Mesendoderm (in vitro differentiated cells): ENCODE measurements at regions not wholly inside any gene's neighbourhood (a gene's known extent, or its start where the extent isn't known, plus 50 kb on each side); places are given as distances from the start of the nearest gene placed in this dataset.

Experiments
- DNase-seq: peaks from one replicate; pipeline ENCODE4 v3.0.0; 2013
- H2AK5ac ChIP-seq: 2 replicates; pipeline ENCODE4 v1.6.1; 2013; ENCODE audit warnings: low read length, inconsistent platforms
- H2BK120ac ChIP-seq: 2 replicates; pipeline ENCODE4 v1.6.1; 2013; ENCODE audit warnings: low read depth, mild to moderate bottlenecking, low read length, moderate library complexity, mixed read lengths
- H2BK15ac ChIP-seq: replicated peaks from 2 replicates; pipeline ENCODE4 v1.6.1; 2013; ENCODE audit warnings: low read depth, mild to moderate bottlenecking, moderate library complexity
- H2BK5ac ChIP-seq: 2 replicates; pipeline ENCODE4 v1.6.1; 2013; ENCODE audit warnings: low read length, inconsistent platforms
- H3K18ac ChIP-seq: 2 replicates; pipeline ENCODE4 v1.6.1; 2013; ENCODE audit warnings: mild to moderate bottlenecking, low read length, mixed read lengths
- H3K23ac ChIP-seq: one replicate; pipeline ENCODE4 v1.6.1; 2013; ENCODE audit warnings: low read length
- H3K27ac ChIP-seq: 2 replicates; pipeline ENCODE4 v1.5.1; 2013; ENCODE audit warnings: low read depth, mild to moderate bottlenecking, inconsistent platforms, low read length, moderate library complexity
- H3K27me3 ChIP-seq: 2 replicates; pipeline ENCODE4 v1.6.1; 2013; ENCODE audit warnings: low read length, control low read depth, mild to moderate bottlenecking, inconsistent platforms; ENCODE audit not compliant: insufficient read depth, poor library complexity
- H3K36me3 ChIP-seq: 2 replicates; pipeline ENCODE4 v1.6.1; 2013; ENCODE audit warnings: low read length, inconsistent platforms; ENCODE audit not compliant: control insufficient read depth, insufficient read depth
- H3K4ac ChIP-seq: one replicate; pipeline ENCODE4 v1.6.1; 2013; ENCODE audit warnings: low read depth, mild to moderate bottlenecking, low read length, moderate library complexity
- H3K4me1 ChIP-seq: 2 replicates; pipeline ENCODE4 v1.6.1; 2013; ENCODE audit warnings: low read depth, low read length, inconsistent platforms; ENCODE audit not compliant: control insufficient read depth
- H3K4me2 ChIP-seq: 2 replicates; pipeline ENCODE4 v1.6.1; 2013; ENCODE audit warnings: low read length
- H3K4me3 ChIP-seq: 2 replicates; pipeline ENCODE4 v1.5.1; 2013; ENCODE audit warnings: mild to moderate bottlenecking, low read length
- H3K56ac ChIP-seq: one replicate; pipeline ENCODE4 v1.6.1; 2013; ENCODE audit warnings: low read length
- H3K79me1 ChIP-seq: 2 replicates; pipeline ENCODE4 v1.6.1; 2013; ENCODE audit warnings: low read length, inconsistent platforms
- H3K79me2 ChIP-seq: 2 replicates; pipeline ENCODE4 v1.6.1; 2013; ENCODE audit warnings: mild to moderate bottlenecking, low read length; ENCODE audit not compliant: control insufficient read depth, insufficient read depth
- H3K9ac ChIP-seq: 2 replicates; pipeline ENCODE4 v1.6.1; 2013; ENCODE audit warnings: low read length, inconsistent platforms
- H4K5ac ChIP-seq: one replicate; pipeline ENCODE4 v1.6.1; 2013; ENCODE audit warnings: low read length
- H4K8ac ChIP-seq: one replicate; pipeline ENCODE4 v1.6.1; 2013; ENCODE audit warnings: low read depth, mild to moderate bottlenecking, control low read depth, low read length, moderate library complexity
- WGBS: extraction: QIAGEN DNeasy Blood & Tissue Kit; methylation state at CpG from one replicate; pipeline ENCODE4 v1.1.7; 2013; ENCODE audit warnings: low lambda C conversion rate, missing lambda C conversion rate; ENCODE audit not compliant: insufficient coverage; ENCODE audit errors: extremely low coverage; 5-methylcytosine and 5-hydroxymethylcytosine counted together

DNA sequence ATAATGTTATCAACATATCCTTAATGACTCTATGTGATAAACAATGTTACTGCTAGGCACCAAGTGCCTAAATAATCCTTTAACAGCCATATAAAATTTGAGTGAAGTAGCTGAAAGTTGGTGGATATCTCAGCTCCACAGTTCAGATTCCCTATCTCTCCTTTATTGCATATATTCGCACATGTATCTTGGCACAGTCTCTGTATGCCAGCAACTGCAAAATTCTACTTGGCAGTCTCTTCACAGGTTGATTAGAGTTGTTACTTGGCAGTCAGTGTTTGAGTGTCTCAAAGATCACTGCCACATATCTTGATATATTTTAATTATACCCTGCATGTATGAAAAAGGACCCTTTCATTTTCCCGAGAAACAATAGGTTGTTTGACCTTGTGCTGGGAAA lies 879.3 kb downstream of the OLFM4 start:
- Histone ChIP-seq H3K36me3 (no peaks in the 10 kb centered on the region), H3K4me2 (no peak overlapping the region), H3K9ac (no peak overlapping the region), H3K23ac (no peak overlapping the region), H4K5ac (no peak overlapping the region), H4K8ac (no peak overlapping the region), H3K4me1 (peaks cover 3% of the 10 kb centered on the region), H3K27ac (no peak overlapping the region), H3K79me1 (no peaks in the 10 kb centered on the region), H2BK120ac (no peak overlapping the region), H3K18ac (no peak overlapping the region), H2BK15ac (no peak overlapping the region), H3K4me3 (no peak overlapping the region), H3K79me2 (no peaks in the 10 kb centered on the region), H3K4ac (no peak overlapping the region), H2BK5ac (no peak overlapping the region), H3K27me3 (no peaks in the 10 kb centered on the region), H2AK5ac (no peak overlapping the region), H3K56ac (no peak overlapping the region)
- WGBS = no CpG with 5 or more reads among the region's 2 CpGs
- peak; percentile 23 for DNase-seq

DNA sequence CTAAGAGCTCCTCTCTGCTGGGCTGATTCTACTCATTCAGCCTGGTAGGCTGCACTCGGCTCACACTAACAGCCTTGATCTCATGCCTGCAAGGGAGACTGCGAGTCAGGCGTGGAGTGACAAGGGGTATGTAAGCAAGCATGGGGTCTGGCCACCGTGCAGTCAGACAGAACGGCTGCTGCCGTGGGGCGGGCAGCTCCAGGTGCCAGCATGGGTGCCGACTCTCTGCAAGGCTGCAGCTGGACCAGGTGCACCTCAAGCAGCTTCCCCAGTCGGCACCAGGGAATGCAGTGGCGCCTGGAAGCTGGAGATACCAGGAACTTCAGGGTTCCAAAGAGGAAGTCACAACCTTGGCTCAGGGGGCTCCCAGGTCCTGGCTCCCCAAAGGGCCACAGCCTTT lies 892.3 kb downstream of the OLFM4 start:
- Histone ChIP-seq H2BK15ac (no peak overlapping the region), H3K27me3 (no peaks in the 10 kb centered on the region), H3K56ac (no peak overlapping the region), H3K23ac (no peak overlapping the region), H3K4ac (no peak overlapping the region), H2AK5ac (no peak overlapping the region), H3K4me2 (no peak overlapping the region), H3K27ac (no peak overlapping the region), H2BK5ac (no peak overlapping the region), H4K8ac (no peak overlapping the region), H3K79me1 (no peaks in the 10 kb centered on the region), H3K4me3 (no peak overlapping the region), H3K4me1 (no peaks in the 10 kb centered on the region), H3K79me2 (no peaks in the 10 kb centered on the region), H3K18ac (no peak overlapping the region), H4K5ac (no peak overlapping the region), H2BK120ac (no peak overlapping the region), H3K9ac (no peak overlapping the region), H3K36me3 (no peaks in the 10 kb centered on the region)
- WGBS = no CpG with 5 or more reads among the region's 10 CpGs
- no peak for DNase-seq

DNA sequence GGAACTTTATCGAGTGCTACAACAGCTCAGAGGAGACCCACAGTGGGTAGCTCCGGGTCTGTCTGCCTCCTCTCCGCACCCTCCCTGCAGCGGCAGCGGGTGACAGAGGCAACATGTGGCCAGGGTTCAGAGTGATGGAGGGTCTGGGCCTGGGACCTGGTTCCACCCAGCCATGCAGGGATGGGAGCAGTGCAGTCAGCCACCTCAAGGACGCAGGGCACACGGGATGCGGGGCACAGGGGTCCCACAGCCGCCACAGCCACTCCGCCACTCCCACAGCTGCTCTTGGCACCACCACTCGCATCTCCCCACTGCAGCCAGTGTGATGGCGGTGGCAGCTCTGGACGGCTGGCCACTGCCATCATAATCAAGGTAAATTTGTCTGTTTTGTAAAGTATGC lies 892.9 kb downstream of the OLFM4 start:
- Histone ChIP-seq H3K36me3 (no peaks in the 10 kb centered on the region), H2BK15ac (no peak overlapping the region), H3K56ac (no peak overlapping the region), H3K23ac (no peak overlapping the region), H3K79me2 (no peaks in the 10 kb centered on the region), H2AK5ac (no peak overlapping the region), H4K5ac (no peak overlapping the region), H2BK120ac (no peak overlapping the region), H3K27ac (no peak overlapping the region), H3K4me1 (no peaks in the 10 kb centered on the region), H3K9ac (no peak overlapping the region), H3K4ac (no peak overlapping the region), H4K8ac (no peak overlapping the region), H2BK5ac (no peak overlapping the region), H3K18ac (no peak overlapping the region), H3K4me3 (no peak overlapping the region), H3K79me1 (no peaks in the 10 kb centered on the region), H3K4me2 (no peak overlapping the region), H3K27me3 (no peaks in the 10 kb centered on the region)
- no peak for DNase-seq
- WGBS = no CpG with 5 or more reads among the region's 13 CpGs

DNA sequence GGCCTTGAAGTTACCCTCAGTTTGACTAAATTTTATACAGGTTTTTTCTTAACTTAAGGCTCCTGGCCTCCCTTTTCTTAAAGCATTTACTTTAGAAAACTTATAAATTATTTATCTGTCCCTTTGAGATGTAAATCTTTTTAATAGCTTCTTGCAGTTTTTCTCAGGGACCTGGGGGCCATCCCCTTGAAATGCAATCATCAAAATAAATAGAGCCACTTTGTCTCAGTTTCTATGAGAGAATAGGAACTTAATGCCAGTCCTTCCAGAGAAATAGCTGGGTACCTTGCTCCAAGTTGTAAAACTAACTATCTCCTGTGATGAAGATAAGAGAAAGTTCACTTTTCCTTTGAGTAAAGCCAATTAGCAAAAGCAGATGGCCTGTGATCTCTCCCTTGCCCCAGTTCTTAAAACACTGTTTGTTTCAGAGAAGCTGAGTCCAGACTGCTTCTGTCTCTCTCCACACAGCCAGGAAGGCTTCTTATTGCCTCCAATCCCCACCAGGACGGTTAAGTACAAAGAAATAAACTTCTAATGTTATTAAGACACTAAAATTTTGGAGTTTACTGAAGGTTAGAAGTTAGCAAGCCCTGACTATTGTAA lies 913.1 kb downstream of the OLFM4 start:
- H3K9ac ChIP-seq = no peak overlapping the region
- H2AK5ac ChIP-seq = no peak overlapping the region
- H2BK120ac ChIP-seq = no peak overlapping the region
- H3K79me2 ChIP-seq = no peaks in the 10 kb centered on the region
- H3K56ac ChIP-seq = no peak overlapping the region
- no peak overlapping the region for H4K5ac ChIP-seq
- DNase-seq = peak; percentile 74
- no peak overlapping the region for H3K4ac ChIP-seq
- H3K27ac ChIP-seq = no peak overlapping the region
- no peaks in the 10 kb centered on the region for H3K79me1 ChIP-seq
- no peaks in the 10 kb centered on the region for H3K27me3 ChIP-seq
- H3K18ac ChIP-seq = no peak overlapping the region
- no peak overlapping the region for H3K4me2 ChIP-seq
- H3K36me3 ChIP-seq = no peaks in the 10 kb centered on the region
- WGBS = no CpG with 5 or more reads among the region's 1 CpG
- H2BK5ac ChIP-seq = no peak overlapping the region
- H2BK15ac ChIP-seq = no peak overlapping the region
- H3K23ac ChIP-seq = no peak overlapping the region
- H3K4me3 ChIP-seq = no peak overlapping the region
- H3K4me1 ChIP-seq = peaks cover 2% of the 10 kb centered on the region
- H4K8ac ChIP-seq = no peak overlapping the region

DNA sequence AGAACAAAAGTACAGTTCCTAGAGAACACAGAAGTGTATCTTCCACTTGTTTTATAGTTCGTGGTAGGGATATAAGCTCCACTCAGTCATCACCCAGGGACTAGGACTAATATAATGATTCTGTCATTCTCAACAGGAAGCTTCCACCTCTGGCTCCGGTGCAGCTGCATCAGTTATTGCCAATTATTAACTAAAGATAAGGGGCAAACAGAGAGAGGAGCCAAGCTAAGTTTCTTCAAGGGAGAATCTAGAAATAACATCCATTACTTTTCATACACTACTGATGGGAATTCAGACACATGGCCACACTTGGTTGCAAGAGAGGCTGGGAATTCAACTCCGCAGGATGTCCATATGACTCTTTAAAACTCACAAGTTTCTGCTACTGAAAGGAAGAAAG lies 917.9 kb downstream of the OLFM4 start:
- DNase-seq = no peak
- no CpG with 5 or more reads among the region's 3 CpGs for WGBS

DNA sequence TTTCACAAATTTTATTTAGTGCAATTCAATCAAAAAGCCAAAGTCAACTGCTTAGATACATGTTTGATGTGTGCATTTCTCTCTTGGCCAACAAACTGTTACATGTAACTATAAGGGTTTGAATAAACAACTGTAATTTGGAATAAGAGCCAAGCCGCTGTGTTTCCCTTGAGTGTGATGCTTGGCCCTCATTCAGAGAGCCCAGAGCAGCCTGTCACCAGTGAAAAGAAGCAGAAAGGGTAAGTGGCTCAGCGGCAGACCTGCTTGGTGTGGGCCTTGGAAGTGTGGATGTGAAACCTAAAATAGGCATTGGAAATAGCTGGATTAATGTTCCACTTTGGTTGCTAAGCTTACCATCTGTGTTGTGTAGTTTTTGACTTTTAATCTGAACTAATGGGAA lies 924.6 kb downstream of the OLFM4 start:
- no peaks in the 10 kb centered on the region for H3K79me2 ChIP-seq
- H3K56ac ChIP-seq = no peak overlapping the region
- no peak overlapping the region for H3K23ac ChIP-seq
- no peaks in the 10 kb centered on the region for H3K4me1 ChIP-seq
- H3K27ac ChIP-seq = no peak overlapping the region
- no peaks in the 10 kb centered on the region for H3K79me1 ChIP-seq
- H2BK120ac ChIP-seq = no peak overlapping the region
- H3K18ac ChIP-seq = no peak overlapping the region
- no peak overlapping the region for H4K5ac ChIP-seq
- H3K27me3 ChIP-seq = no peaks in the 10 kb centered on the region
- no peak overlapping the region for H4K8ac ChIP-seq
- H3K9ac ChIP-seq = no peak overlapping the region
- H2BK15ac ChIP-seq = no peak overlapping the region
- H3K4me3 ChIP-seq = no peak overlapping the region
- H2AK5ac ChIP-seq = no peak overlapping the region
- DNase-seq = no peak
- no peak overlapping the region for H2BK5ac ChIP-seq
- H3K4ac ChIP-seq = no peak overlapping the region
- H3K36me3 ChIP-seq = no peaks in the 10 kb centered on the region
- WGBS = no CpG with 5 or more reads among the region's 2 CpGs
- H3K4me2 ChIP-seq = no peak overlapping the region

More for the DNA sequence above, 917.9 kb downstream of the OLFM4 start:
- Histone ChIP-seq H2AK5ac (no peak overlapping the region), H4K5ac (no peak overlapping the region), H3K79me1 (no peaks in the 10 kb centered on the region), H4K8ac (no peak overlapping the region), H3K56ac (no peak overlapping the region), H2BK120ac (no peak overlapping the region), H3K36me3 (no peaks in the 10 kb centered on the region), H3K9ac (no peak overlapping the region), H3K18ac (no peak overlapping the region), H2BK5ac (no peak overlapping the region), H3K4me3 (no peak overlapping the region), H3K4me1 (peaks cover 2% of the 10 kb centered on the region), H2BK15ac (no peak overlapping the region), H3K4ac (no peak overlapping the region), H3K79me2 (no peaks in the 10 kb centered on the region), H3K23ac (no peak overlapping the region), H3K4me2 (no peak overlapping the region), H3K27ac (no peak overlapping the region), H3K27me3 (no peaks in the 10 kb centered on the region)
